GM21423 (cell line): ENCODE measurements at regions not wholly inside any gene's neighbourhood (a gene's known extent, or its start where the extent isn't known, plus 50 kb on each side); places are given as distances from the start of the nearest gene placed in this dataset.

Experiments used
- ATAC-seq: cut with Tn5 transposase; IDR thresholded peaks from one replicate; pipeline ENCODE4 v1.9.1; 2021; ENCODE audit warnings: mild to moderate bottlenecking, moderate library complexity; ENCODE audit not compliant: unreplicated experiment

DNA sequence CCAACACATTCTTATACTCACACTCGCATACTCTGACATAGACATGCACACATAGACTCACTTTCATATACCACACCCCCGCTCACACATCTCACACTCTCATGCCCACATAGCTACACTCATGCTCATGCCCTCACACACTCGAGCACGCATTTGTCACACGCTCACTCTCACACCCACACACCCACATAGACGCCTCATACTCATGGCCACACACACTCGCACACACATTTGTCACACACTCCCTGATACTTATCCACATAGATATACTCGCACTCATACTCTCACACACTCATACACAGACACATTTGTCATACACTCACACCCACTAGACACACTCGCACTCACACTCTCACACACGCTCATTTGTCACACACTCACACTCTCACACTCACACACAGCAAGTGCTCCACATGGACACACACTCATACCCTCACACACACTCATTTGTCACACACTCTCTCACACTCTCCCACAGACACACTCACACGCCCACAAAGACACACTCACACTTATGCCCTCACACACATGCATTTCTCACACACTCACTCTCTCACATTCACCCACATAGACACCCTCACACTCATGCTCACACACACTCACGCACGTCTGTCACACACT, 50.9 kb downstream of the TNP1 start:
- ATAC-seq = no peak

DNA sequence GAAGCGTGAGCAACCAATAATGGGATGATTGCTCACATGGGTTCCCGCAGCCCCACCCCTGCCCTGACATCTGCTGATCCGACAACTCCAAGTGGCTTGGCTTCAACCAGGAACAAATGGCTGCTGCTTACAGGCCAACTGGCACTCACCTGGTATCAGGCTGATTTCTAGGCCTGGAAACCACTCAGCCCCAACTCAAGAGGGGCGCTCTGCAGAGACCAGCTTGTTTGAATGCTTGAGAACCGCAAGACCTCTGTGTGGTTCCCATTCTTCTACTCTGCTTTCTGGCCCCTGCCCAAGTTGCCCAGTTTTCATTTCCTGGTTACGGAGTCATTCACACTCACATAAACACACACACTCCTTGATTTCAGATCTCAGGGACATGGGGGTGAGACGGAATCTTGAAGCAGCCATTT, 52.0 kb downstream of the TNP1 start:
- ATAC-seq = no peak

DNA sequence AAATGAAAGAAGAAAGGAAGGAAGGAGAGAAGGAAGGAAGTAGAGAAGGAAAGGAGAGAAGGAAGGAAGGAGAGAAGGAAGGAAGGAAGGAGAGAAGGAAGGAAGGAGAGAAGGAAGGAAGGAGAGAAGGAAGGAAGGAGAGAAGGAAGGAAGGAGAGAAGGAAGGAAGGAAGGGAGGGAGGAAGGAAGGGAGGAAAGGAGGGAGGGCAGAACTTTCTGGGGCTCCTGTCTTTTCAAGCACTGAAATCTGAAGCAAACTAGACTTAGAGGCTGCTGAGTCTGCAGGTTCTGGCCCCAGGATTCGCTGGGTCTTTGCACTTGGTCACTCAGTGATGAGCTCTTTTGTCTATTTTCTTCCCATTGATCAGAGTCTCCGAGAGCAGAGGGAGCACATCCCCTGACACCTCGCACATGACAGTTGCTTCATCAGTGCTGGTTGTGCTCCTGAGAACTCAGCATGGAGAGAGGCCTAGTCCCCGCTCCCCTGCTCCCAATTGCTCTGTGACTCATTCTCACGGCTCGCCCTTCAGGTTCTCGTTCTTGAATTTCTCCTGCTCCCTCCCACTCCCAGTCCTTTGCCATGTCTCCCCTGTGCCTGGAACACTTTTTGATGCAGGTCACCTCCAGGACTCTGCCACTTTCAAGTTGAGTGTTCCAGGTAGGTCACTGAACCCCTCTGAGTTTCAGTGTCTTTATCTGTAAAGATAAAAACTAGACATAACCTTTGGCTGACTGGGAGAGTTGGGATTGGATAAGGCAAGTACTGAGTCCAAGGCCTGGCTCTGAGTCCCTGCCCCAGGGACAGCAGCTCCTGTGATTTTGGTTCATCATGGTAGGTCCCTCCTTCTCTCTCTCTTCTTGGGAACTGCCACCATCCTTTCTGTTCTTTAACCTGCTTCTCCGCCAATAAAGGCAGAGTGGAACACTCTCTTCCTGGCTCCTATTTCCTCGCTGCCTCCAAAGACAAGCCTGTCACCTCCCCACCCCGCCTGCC, 55.2 kb downstream of the TNP1 start:
- no peak for ATAC-seq

DNA sequence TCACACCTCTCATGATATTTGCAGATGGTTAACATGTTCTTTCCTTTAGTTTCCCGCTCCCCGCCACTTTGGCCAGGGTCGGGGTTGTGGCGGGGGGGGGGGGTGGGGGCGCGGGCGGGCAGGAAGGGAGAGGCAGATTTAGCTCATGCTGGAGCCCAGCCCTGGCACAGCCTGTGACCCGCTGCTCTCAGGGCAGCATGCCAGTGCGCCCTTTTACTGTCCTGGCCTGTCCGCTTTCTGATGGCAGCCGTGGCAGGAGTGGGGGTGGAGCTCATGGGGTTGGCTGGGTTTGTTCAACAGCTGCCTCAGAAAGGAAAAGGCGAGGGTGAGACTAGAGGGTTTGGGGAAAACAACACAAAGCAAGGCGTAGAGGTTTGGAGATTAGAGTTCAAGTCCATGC, 56.1 kb downstream of the TNP1 start:
- no peak for ATAC-seq

DNA sequence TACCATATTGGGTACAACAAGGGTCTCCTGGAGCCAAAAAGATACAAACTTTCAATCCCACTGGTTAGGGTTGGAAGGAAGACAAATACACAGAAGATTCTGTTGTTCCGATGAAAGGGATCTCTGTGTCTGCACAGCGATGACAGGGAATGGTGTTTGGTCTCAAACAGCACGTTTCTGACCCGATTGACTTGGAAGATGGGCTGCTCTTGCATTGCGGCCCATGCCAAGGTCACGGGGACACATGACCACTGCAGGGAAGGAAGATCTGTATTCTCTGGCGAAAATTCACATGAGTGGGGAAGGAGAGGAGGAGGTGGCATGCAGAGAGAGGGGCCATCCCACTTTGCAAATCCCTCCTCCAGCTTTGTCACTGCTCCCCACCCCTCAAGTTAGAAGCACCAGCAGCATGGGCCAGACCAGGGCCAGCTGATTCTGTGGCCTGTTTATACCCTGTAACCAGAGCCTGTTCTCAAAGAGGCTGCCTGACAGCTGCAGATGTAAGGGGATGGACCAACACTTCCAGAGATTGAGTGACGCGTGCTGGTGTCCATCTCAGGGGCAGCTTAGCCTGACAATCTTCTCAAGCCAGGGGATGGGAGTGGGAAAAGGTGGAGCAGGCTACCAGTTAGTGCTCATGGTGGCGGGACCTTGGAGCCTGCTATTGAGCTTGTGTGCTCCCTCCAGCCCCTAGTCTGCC, 57.2 kb downstream of the TNP1 start:
- ATAC-seq = no peak

DNA sequence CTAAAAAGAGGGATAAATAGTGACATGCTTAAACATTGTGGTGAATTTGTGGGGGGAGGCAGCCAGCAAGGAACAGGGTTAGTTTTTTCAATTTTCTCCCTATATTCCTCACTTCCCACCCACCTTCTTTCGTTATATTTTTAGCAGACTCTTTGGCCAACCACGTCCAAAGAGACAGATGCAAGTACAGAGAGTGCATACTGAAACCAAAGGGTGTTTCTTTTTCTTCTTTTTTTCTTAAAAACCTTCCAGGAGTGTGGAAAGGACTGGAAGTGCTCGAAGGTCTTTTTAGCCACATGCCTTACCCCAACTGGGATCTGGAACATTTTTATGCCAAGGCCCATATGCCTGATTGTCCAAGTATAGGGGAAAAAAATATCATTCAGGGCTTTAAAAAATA, 59.0 kb downstream of the TNP1 start:
- ATAC-seq = no peak

DNA sequence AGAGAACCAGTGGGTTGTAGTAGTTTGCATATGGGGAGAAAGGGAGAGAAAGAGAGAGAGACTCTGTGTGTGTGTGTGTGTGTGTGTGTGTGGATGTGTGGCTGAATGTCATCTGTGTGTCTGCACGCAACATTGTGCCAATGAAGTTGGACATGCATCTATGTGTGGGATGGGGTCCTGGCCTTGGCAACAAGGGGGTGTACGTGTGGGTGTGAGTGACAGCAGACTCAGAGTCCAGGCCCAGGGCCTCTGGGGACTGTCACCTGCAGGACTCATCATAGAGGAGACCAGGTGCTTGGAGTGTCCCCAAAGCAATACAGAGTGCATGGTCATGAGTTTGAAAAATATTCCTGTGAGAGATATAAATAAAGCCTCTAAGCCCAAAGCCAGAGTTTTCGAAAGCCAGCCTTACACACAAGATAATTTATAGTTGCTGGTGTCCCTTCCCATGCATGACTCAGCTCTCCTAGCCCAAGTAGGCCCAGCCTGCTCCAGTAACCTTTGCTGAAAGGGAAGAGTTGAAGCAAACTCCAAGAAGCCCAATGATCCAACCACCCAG, 59.9 kb downstream of the TNP1 start:
- no peak for ATAC-seq

DNA sequence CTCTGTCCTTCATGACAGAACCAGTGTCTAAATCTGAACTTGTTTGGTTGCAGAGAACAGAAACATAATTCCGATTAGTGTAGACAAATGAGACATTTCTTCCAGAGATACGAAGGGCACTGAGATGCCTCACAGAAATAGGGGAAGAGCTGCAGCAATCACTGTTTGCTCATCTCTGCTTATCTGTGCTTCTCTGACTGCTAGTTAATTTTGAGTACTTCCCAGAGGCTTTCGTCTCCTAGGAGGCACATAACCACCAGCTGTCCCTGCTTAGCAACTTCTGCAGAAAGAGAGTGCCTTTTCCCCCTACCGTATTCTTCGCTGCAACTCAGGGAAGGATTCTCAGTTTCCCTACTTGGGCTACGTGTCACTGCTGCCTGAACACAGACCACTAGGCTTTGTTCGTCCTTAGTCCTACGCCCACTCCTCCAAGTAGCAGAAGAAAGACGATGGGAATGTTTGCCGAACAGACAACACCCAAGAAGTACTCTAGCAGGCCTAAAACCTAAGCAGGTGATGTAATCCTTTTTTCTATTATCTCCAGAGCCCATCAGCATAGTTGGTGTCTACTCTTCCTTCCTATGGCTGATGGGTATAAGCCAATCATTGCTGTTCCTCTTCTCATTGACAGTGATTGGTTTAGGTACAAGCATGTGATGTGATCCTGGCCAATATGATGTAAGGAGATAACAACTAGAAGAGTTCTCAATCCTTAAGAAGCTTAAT, 63.6 kb downstream of the TNP1 start:
- no peak for ATAC-seq

DNA sequence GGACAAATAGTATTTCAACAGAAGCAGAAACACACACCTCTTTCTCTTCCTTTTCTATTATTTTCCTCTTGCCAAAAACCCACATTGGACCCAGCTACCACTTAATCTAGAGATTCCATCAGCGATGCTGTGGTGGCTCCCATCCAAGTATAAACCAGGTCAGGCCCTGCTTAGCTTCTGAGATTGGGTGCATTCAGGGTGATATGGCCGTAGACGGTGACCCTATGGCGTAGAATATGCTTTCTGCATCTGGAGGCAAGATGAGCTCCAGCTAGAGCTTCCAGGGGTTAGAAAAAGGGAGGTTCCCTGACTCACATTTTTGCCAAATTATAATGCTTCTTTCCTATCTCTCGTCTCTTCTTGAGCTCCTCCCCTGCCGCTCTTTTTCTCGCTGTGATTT, 66.5 kb downstream of the TNP1 start:
- ATAC-seq = no peak

DNA sequence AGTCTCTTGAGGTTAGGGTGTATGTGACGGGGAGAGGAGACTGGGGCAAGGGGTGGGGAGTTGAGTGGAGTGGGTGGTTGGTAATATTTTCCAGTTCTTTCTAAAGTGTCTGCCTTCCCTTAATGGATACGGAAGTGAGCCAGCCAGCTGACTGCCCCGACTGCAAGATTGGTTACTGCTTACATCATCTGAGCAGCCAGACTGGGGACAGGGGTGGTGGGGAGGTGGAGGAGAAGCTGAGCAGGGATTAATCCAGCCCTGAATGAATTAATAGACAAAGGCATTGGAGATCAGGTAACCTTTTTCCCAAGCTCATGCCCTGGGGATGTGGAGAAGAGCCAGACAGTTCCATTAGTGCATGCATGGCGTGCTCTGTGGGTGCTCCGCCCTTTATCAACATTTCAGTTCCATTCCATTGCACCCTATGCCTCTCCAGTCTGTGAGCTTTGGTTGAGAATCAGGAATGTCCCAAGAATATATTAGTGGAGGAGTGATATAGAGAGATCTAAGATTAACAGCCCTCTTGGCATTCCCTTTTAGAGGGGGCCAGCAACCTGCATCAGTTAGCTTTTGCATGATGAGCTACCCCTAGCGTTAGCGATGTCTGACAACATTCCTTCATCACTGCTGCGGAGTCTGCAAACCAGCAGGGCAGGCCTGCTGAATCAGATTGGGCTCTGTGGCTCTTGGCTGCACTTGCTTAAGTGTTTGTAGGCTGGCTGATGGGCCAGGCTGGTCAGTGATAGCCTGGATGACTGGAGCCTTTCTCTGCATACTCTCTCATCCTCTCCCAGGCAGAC, 67.4 kb downstream of the TNP1 start:
- no peak for ATAC-seq

DNA sequence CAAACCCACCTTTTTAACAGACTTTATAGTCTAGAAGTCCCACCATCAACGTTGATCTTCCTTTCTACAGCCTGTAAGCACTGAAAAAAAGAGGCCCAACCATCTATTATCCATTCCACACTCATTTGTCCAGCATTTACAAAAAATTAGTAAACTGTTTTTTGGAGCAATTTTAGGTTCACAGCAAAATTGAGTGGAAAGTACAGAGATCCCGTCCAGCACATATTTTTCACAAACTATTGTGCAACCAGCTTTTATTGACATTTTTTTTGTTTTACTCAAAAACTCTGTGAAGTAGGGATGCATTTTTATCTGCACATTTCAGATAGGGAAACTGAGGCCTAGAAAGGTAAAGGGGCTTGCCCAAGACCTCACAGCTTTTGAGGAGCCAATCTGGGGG, 68.6 kb downstream of the TNP1 start:
- ATAC-seq = no peak

DNA sequence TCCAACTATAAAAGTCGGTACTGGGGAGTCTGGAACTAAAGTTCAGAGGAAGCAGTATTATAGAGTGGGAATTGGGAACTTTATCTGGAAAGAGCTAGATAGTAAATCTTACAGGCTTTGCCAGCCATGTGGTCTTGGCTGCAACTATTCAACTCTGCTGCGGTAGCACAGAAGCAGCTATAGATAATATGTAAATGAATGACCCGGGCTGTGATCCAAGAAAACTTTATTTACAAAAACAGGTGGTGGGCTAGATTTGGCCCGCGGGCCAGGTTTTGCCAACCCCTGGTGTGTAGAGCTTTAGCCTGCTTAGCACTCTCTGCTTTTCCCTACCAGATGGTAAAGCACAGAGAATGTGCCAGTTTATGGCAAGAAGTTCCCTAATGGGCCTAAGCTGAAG, 70.8 kb downstream of the TNP1 start:
- no peak for ATAC-seq

DNA sequence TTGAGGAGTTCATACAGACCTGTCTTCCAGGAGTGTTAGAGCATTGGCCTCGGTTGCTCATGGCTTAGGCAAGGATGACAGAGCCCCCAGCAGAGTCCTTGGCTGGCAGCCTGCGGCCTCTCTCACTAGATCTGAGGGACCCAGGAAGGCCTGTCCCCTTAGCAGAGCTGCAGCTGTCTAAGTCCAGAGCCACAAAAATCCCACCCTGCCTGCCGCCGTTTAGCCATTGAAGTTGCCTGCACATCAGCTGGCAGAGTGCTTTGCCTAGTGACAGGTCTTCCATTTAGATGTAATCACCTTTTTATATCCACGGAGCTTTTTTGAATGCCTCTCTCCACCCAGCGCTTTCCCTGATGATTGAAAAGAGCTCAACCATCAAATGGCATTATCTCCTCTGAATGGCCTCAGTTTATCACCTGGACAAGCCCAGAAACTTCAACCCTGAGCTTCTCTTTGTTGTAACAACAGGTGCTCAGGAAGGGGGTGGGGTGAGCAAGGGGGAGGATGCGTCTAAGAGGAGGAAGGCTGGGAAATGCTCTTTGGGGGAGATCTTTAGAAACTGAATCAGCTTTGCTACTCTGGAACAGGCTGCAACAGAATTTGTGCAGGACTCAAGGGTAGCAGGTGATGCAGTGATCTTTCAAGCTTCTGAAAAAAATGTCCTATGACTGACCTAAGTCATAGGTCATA, 71.9 kb downstream of the TNP1 start:
- ATAC-seq = no peak

DNA sequence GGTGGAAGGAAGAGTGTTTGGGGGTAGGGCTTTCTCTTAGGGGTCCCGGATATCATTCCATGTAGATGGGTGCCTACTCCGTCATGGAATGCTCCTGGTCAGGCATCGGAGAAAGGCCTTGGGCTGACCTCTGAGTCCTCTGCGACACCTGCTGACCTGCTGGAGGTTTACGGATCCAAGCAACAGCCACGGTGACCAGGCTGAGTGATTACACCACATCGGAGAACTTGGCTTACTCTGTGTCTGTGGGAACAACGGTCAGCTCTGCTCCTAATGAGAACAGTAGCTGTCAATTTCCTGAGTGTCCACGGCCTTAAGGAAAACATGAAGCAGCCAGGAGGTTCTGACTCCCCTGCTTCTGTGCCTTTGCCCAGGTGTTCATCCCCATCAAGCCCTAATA, 73.2 kb downstream of the TNP1 start:
- ATAC-seq = no peak

DNA sequence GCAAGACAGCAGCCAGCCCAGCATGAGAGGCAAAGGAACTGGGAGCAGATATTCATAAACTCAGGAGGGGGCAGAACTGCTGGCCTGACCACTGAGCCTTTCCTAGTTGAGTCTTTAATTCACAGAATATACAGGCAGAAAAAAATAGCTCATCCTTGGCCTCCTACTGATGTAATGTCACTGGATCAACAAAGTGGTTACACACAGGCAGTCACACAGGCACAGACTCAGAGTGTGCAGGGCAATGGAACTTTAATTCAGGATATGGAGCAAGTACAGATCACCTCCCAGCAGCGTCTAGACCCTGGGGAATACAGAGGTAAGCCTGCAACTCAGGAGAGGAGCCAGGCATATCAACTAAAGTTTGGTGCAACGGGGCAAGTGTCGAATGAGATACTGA, 75.4 kb downstream of the TNP1 start:
- no peak for ATAC-seq

DNA sequence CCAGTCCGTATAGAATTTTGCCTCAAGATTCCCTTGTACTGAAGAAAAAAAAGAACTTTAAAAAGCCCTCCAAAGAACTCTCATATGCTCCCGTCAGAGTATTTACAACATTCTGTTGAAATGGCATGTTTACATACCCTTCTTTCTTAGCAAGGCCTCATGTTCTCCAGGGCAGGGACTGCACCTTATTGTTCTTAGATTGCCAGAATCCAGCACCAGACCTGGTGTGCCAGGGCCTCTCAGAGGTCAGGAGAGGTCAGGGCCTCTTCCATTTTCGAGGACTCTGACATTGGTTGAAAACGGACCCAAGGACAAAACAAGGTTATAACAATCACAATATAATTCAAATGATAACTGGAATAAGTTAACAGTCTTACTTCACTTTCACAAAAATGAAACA, 78.2 kb downstream of the TNP1 start:
- ATAC-seq = no peak

DNA sequence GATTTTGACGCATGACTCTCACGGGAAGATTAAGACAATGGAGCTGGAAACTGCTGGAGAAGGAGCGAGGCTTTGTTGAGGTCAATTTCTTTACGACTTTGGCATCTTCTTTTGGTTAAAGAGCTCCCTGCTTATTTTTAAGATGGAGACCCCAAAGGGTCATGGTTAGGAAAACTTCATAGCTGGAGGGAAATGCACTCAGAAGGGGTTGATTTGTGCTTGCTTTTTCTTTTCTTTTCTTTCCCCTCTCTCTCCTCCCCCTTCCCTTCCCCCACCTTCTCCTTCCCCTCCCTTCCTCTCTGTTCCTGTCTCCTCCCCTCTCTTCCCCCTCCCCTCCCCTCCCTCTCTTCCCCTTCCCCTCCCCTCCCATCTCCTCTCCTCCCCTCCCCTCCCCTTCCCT, 79.0 kb downstream of the TNP1 start:
- no peak for ATAC-seq

DNA sequence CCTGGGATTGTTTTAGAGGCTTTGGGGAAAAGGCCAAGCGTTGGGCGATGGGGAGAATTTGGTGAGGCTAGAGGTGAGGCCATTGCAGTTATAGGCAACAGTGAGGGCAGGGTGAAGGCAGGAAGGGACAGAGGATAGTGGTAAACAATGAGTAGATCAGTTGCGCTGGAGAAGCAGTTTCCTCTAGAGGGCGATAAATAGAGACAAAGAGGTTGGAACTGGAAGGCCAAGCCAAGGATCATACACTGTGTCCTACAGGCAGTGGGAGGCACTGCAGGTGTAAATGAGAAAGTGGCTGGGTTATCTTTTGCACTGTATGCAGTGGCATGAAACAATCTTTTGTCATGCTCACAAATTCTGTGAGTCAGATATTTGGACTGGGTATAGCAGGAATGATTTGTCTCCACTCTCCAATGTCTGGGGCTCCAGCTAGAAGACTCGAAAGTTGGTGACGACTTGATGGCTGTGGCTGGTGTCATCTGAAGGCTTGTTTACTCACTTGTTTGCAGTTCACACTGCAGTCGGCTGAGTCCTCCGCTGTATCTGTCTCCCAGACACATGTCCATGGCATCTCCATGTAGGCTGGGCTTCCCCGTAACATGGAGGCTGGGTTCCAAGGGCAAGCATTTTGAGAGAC, 82.1 kb downstream of the TNP1 start:
- ATAC-seq = peak; percentile 95
